Upper lobe of left lung (tissue), 6 donors: ENCODE measurements at regions not wholly inside any gene's neighbourhood (a gene's known extent, or its start where the extent isn't known, plus 50 kb on each side); places are given as distances from the start of the nearest gene placed in this dataset.

ENCODE experiments used
- ATAC-seq, 2 donors: fragments of 200-7000 bp; cut with Tn5 transposase; one replicate each; pipeline ENCODE4 v1.9.1; 2022; ENCODE audit warnings: mild to moderate bottlenecking in 2 of 2, moderate library complexity in 2 of 2; ENCODE audit not compliant: low FRiP score in 2 of 2
- DNase-seq, 2 donors: peaks; one replicate each; pipeline ENCODE4 v3.0.0-alpha.2; 2019 to 2020
- H3K27ac ChIP-seq, 4 donors: fragments of 200-600 bp; sonication (generic); one replicate each; pipeline ENCODE4 v1.5.1; 2016 to 2019
- H3K27me3 ChIP-seq, 4 donors: fragments of 200-600 bp; sonication (generic); one replicate each; pipeline ENCODE4 v1.5.1; 2017 to 2019
- H3K36me3 ChIP-seq, 4 donors: fragments of 200-600 bp; sonication (generic); one replicate each; pipeline ENCODE4 v1.5.1; 2016 to 2019
- H3K4me1 ChIP-seq, 4 donors: fragments of 200-600 bp; sonication (generic); one replicate each; pipeline ENCODE4 v1.5.1; 2018 to 2019
- H3K4me3 ChIP-seq, 4 donors: fragments of 200-600 bp; sonication (generic); one replicate each; pipeline ENCODE4 v1.5.1; 2017 to 2019; ENCODE audit warnings: mild to moderate bottlenecking in 2 of 4, moderate library complexity in 1 of 4
- H3K9me3 ChIP-seq, 4 donors: fragments of 200-600 bp; sonication (generic); one replicate each; pipeline ENCODE4 v1.5.1; 2018 to 2019
- EP300 ChIP-seq, 4 donors: sonication (generic); formaldehyde crosslinking; IDR thresholded peaks; one replicate each; pipeline ENCODE4 v1.5.1; 2017; ENCODE audit warnings: antibody characterized with exemption in 4 of 4, control low read depth in 2 of 4
- POLR2A ChIP-seq, 4 donors: fragments of 450-650 bp; IDR thresholded peaks; one replicate each; pipeline ENCODE4 v1.5.1; 2016 to 2017; ENCODE audit warnings: antibody characterized with exemption in 4 of 4, mild to moderate bottlenecking in 2 of 4
- POLR2AphosphoS5 ChIP-seq, 2 donors: sonication (generic); formaldehyde crosslinking; IDR thresholded peaks; one replicate each; pipeline ENCODE4 v1.5.1; 2017; ENCODE audit warnings: antibody characterized with exemption in 2 of 2
- WGBS, 2 donors: methylation state at CpG; one replicate each; pipeline ENCODE4 v1.1.5; 2017 to 2018; 5-methylcytosine and 5-hydroxymethylcytosine counted together
- TF ChIP-seq, protein P1 (sequence below), 6 experiments: fragments of 450-650 bp in 4 of 6; fragments of 200-600 bp in 2 of 6; sonication (generic) in 2 of 6; IDR thresholded peaks; one replicate each; pipeline ENCODE4 v1.5.1; 2016 to 2019; ENCODE audit warnings: antibody characterized with exemption in 6 of 6
- donor health status: DM: no; HTN: no; CAD: no; lungs with moderate emphysema.
- donor health status: DM: no; HTN: yes; CAD: no; lungs with severe emphysema.

- no peak for ATAC-seq
- no peak overlapping the region for H3K4me3 ChIP-seq
- TF ChIP-seq POLR2AphosphoS5 (IDR thresholded peaks at IDR 0.05): no peak
- H3K4me1 ChIP-seq: no peaks in the 10 kb centered on the region
- H3K27ac ChIP-seq: no peak overlapping the region
- DNase-seq: no peak
- H3K27me3 ChIP-seq: no peaks in the 10 kb centered on the region
- WGBS, 2 donors: 92 to 93% methylated on average over 7 of the region's 7 CpGs
- no peaks in the 10 kb centered on the region for H3K36me3 ChIP-seq
- H3K9me3 ChIP-seq: no peaks in the 10 kb centered on the region
Measured at GRCh38 chr10:47238331-47239095, 61.5 kb upstream of the GDF10 start.

DNA sequence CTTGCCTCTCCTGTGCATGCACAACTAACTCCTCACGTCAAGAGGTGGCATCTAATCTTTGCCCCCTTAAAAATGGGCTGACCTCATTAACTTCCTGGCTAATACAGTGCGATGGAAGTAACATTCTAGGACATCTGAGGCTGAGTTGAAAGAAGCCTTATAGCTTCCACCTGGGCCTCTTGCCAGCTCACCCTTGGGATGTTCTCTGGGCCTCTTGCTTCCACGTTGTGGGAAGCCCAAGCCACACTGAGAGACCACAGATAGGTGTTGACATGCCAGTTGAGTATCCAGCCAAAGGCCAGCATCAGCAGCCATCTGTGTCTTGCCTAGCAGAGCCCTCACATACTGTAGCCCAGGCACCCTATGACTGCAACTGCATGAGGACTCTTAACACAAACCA is 60.8 kb upstream of the GDF10 start:
- Histone ChIP-seq H3K36me3 (no peaks in the 10 kb centered on the region), H3K4me1 (no peaks in the 10 kb centered on the region), H3K27me3 (no peaks in the 10 kb centered on the region), H3K4me3 (no peak overlapping the region), H3K9me3 (no peaks in the 10 kb centered on the region), H3K27ac (no peak overlapping the region)
- ATAC-seq (no peak), DNase-seq (no peak)
- TF ChIP-seq EP300 (IDR thresholded peaks at IDR 0.05) (no peak), POLR2A (IDR thresholded peaks at IDR 0.05) (no peak), POLR2AphosphoS5 (IDR thresholded peaks at IDR 0.05) (no peak)
- TF ChIP-seq, protein P1, sequence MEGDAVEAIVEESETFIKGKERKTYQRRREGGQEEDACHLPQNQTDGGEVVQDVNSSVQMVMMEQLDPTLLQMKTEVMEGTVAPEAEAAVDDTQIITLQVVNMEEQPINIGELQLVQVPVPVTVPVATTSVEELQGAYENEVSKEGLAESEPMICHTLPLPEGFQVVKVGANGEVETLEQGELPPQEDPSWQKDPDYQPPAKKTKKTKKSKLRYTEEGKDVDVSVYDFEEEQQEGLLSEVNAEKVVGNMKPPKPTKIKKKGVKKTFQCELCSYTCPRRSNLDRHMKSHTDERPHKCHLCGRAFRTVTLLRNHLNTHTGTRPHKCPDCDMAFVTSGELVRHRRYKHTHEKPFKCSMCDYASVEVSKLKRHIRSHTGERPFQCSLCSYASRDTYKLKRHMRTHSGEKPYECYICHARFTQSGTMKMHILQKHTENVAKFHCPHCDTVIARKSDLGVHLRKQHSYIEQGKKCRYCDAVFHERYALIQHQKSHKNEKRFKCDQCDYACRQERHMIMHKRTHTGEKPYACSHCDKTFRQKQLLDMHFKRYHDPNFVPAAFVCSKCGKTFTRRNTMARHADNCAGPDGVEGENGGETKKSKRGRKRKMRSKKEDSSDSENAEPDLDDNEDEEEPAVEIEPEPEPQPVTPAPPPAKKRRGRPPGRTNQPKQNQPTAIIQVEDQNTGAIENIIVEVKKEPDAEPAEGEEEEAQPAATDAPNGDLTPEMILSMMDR (IDR thresholded peaks at IDR 0.05): no peak
- WGBS, 2 donors: 72 to 82% methylated on average over 2 to 3 of the region's 3 CpGs

GRCh38 chr10:47240173-47240572 is 59.8 kb upstream of the GDF10 start:
- ATAC-seq (no peak), DNase-seq (no peak)
- WGBS, 2 donors: 73 to 100% methylated on average over 1 of the region's 1 CpG

GRCh38 chr10:47241256-47241655 is 58.7 kb upstream of the GDF10 start:
- DNase-seq (no peak), ATAC-seq (no peak)
- H3K36me3 ChIP-seq: no peaks in the 10 kb centered on the region
- H3K4me1 ChIP-seq: no peaks in the 10 kb centered on the region
- no peaks in the 10 kb centered on the region for H3K27me3 ChIP-seq
- no peak overlapping the region for H3K4me3 ChIP-seq
- no peak overlapping the region for H3K27ac ChIP-seq
- WGBS, 2 donors: 62 to 68% methylated on average over 2 of the region's 2 CpGs
- no peak for TF ChIP-seq POLR2A (IDR thresholded peaks at IDR 0.05)
- TF ChIP-seq EP300 (IDR thresholded peaks at IDR 0.05): no peak
- TF ChIP-seq, protein P1 (IDR thresholded peaks at IDR 0.05): no peak
- no peak for TF ChIP-seq POLR2AphosphoS5 (IDR thresholded peaks at IDR 0.05)
- no peaks in the 10 kb centered on the region for H3K9me3 ChIP-seq

More at GRCh38 chr10:47240173-47240572, 59.8 kb upstream of the GDF10 start:
- Histone ChIP-seq H3K4me1 (no peaks in the 10 kb centered on the region), H3K27me3 (no peaks in the 10 kb centered on the region), H3K36me3 (no peaks in the 10 kb centered on the region), H3K27ac (no peak overlapping the region), H3K4me3 (no peak overlapping the region), H3K9me3 (no peaks in the 10 kb centered on the region)
- TF ChIP-seq POLR2AphosphoS5 (IDR thresholded peaks at IDR 0.05) (no peak), POLR2A (IDR thresholded peaks at IDR 0.05) (no peak), EP300 (IDR thresholded peaks at IDR 0.05) (no peak)
- TF ChIP-seq, protein P1 (IDR thresholded peaks at IDR 0.05): no peak

DNA sequence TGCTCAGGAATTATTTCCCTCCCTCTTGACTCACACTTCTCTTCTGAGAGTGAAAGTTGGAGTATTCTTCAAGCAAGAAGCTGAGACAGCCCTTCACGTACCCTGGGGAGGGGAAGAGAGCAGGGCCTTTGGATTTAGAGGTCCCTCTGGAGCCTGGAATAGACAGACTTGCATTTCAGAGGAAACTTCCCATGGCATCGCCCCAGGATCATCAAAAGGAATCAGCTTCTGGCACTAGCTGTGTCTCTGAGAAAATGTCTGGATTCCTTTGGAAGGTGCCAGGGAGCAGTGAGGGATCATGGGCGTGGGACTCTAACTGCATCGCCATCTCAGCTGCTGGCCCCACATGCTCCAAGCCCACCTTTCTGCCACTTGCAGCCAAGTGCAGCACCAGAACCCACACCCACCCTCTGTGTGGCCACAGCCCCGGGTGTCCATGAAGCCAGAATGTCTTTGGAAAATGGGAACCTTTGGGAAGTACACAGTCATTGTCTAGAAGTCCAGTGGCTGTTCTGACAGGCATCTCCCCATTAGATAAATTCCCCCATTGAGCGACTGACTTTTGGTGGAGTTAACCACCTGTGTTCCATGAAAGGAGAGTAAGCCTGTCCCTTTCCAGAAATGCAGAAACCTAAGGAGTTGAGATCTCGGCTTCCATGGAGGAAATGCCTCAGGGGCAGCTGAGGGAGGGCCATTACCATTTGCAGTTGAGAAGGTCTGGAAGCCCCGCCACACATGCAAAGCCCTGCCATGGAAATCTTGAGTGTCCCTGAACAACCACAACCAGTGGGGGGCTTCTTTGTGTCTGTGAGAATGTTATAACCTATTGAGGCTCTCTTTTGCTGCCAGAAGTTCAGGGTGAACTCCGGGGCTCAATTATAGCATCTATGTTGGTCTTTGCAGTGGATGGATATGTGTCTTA is 57.8 kb upstream of the GDF10 start:
- Histone ChIP-seq H3K9me3 (no peaks in the 10 kb centered on the region), H3K36me3 (no peaks in the 10 kb centered on the region), H3K27ac (no peak overlapping the region), H3K4me1 (no peaks in the 10 kb centered on the region), H3K27me3 (no peaks in the 10 kb centered on the region), H3K4me3 (no peak overlapping the region)
- ATAC-seq (no peak), DNase-seq (no peak)
- TF ChIP-seq EP300 (IDR thresholded peaks at IDR 0.05) (no peak), POLR2AphosphoS5 (IDR thresholded peaks at IDR 0.05) (no peak), POLR2A (IDR thresholded peaks at IDR 0.05) (no peak)
- TF ChIP-seq, protein P1 (IDR thresholded peaks at IDR 0.05): no peak
- WGBS, 2 donors: 78 to 89% methylated on average over 5 to 9 of the region's 9 CpGs
